BE2C (cell line): ENCODE measurements at regions not wholly inside any gene's neighbourhood (a gene's known extent, or its start where the extent isn't known, plus 50 kb on each side); places are given as distances from the start of the nearest gene placed in this dataset.

Experiments
- DNase-seq: peaks from one replicate; pipeline ENCODE4 v3.0.0-alpha.2; 2020
- H3K27me3 ChIP-seq: fragments of 250-450 bp; sonication (Bioruptor Pico); 2 replicates; pipeline ENCODE4 v1.5.1; 2020; ENCODE audit warnings: mild to moderate bottlenecking
- H3K36me3 ChIP-seq: fragments of 250-450 bp; sonication (Bioruptor Pico); 2 replicates; pipeline ENCODE4 v1.5.1; 2020; ENCODE audit warnings: mild to moderate bottlenecking
- H3K4me1 ChIP-seq: fragments of 250-450 bp; sonication (Bioruptor Pico); 2 replicates; pipeline ENCODE4 v1.5.1; 2020
- H3K4me3 ChIP-seq: 2 replicates; pipeline ENCODE4 v1.5.1; 2011; ENCODE audit warnings: low read depth, low read length
- H3K9me3 ChIP-seq: fragments of 250-450 bp; sonication (Bioruptor Pico); 2 replicates; pipeline ENCODE4 v1.5.1; 2020
- TF ChIP-seq, protein P1 (sequence below): IDR thresholded peaks from 2 replicates; pipeline ENCODE4 v1.5.1; 2012; ENCODE audit warnings: mild to moderate bottlenecking, low read depth, low read length

DNA sequence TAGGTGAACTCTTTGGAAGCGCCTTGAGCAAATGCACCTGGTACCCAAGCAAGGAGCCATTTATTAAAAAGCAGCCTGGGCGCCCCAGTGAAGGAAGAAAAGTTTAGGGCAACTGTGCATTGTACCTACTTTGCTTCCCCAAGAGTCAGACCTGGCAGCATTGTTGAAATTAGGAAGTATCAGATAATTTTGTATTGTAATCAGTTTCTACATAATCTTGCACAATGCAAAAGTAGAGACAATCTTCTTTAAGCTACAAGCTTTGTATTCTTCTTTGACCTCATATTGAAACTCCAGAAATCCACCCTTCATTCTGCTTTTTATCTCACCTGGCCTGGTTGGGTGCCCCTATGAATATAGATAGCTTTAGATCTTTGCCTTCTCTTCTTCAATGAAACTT lies 490.8 kb downstream of the RASEF start:
- no peak for DNase-seq
- TF ChIP-seq, protein P1, sequence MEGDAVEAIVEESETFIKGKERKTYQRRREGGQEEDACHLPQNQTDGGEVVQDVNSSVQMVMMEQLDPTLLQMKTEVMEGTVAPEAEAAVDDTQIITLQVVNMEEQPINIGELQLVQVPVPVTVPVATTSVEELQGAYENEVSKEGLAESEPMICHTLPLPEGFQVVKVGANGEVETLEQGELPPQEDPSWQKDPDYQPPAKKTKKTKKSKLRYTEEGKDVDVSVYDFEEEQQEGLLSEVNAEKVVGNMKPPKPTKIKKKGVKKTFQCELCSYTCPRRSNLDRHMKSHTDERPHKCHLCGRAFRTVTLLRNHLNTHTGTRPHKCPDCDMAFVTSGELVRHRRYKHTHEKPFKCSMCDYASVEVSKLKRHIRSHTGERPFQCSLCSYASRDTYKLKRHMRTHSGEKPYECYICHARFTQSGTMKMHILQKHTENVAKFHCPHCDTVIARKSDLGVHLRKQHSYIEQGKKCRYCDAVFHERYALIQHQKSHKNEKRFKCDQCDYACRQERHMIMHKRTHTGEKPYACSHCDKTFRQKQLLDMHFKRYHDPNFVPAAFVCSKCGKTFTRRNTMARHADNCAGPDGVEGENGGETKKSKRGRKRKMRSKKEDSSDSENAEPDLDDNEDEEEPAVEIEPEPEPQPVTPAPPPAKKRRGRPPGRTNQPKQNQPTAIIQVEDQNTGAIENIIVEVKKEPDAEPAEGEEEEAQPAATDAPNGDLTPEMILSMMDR = no peak
- no peaks in the 10 kb centered on the region for H3K27me3 ChIP-seq
- no peaks in the 10 kb centered on the region for H3K4me1 ChIP-seq
- H3K9me3 ChIP-seq = no peaks in the 10 kb centered on the region
- no peaks in the 10 kb centered on the region for H3K36me3 ChIP-seq
- H3K4me3 ChIP-seq = no peak overlapping the region

DNA sequence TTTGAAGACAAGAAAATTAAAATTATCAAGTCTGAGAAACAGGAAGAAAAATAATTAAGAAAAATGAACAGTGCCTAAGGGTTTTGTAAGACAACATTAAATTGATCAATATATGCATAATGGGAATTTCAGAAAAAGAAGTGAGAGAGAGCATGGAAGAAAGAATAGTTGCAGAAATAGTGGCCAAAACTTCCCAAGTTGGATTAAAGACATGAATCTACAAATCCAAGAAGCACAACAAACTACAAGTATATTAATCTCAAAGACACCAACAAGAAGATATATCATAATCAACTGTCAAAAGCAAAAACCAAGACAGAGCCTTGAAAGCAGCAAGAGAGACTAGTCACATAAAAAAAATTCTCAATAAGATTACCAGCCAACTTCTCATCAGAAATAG lies 488.0 kb downstream of the RASEF start:
- H3K36me3 ChIP-seq = no peaks in the 10 kb centered on the region
- no peaks in the 10 kb centered on the region for H3K27me3 ChIP-seq
- no peaks in the 10 kb centered on the region for H3K4me1 ChIP-seq
- H3K4me3 ChIP-seq = no peak overlapping the region
- TF ChIP-seq, protein P1 = no peak
- H3K9me3 ChIP-seq = no peaks in the 10 kb centered on the region
- DNase-seq = no peak

DNA sequence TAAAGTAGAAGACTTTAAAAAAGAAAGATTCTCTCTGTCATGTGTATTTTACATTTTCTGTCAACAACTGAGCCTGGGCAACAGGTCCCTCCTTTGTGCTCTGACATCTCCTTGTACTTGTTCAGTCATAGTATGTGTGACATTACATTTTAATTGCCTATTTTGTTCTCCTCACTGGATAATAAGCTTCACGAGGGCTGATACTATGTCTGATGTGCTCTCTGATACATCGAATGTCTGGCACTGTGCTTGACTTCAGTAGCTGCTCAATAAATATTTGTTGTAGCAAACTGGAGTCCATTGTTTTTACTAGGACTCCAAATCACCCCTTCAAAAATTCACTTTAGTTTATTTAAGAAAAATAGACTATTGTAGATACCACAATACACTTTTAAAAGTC lies 482.0 kb downstream of the RASEF start:
- TF ChIP-seq, protein P1 = no peak

DNA sequence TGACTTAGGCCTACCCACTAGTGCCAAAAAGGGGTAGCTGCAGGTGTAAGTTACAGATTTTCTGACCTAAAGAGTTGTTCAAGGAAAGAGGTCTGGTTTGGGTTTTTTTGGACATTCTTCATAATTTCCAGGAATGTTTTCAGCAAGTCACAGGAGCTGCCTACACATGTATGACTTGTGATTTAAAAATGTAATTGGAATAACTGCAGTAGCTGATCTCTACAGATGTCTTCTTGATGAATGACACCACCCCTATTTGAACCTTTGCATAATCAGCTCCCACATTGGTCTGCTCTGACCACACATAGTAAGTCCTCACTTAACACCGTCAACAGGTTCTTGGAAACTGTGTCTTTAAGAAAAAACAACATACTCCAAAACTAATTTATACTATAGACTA lies 481.4 kb downstream of the RASEF start:
- Histone ChIP-seq H3K36me3 (no peaks in the 10 kb centered on the region), H3K4me3 (no peak overlapping the region), H3K9me3 (no peaks in the 10 kb centered on the region), H3K4me1 (peaks cover 6% of the 10 kb centered on the region), H3K27me3 (no peaks in the 10 kb centered on the region)
- TF ChIP-seq, protein P1 = no peak
- no peak for DNase-seq

More for the DNA sequence above, 482.0 kb downstream of the RASEF start:
- DNase-seq = no peak
- peaks cover 6% of the 10 kb centered on the region for H3K4me1 ChIP-seq
- H3K27me3 ChIP-seq = no peaks in the 10 kb centered on the region
- H3K36me3 ChIP-seq = no peaks in the 10 kb centered on the region
- H3K9me3 ChIP-seq = no peaks in the 10 kb centered on the region
- no peak overlapping the region for H3K4me3 ChIP-seq

DNA sequence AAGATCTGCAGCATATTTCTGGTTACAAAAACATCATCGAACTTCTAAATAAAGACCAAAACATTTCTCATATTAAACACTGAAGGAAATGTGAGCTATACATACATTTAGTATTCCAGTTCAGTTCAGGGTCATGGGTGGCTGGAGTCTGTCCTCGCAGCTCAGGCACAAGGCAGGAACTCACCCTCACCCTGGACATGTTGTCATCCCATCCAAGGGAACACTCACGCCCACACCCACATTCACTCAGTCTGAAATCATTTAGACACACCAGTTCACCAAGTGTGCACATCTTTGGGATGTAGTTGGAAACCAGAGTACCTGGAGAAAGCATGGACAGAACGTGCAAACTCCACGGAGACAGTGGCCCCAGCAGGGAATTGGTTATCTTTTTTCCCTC lies 481.0 kb downstream of the RASEF start:
- Histone ChIP-seq H3K27me3 (no peaks in the 10 kb centered on the region), H3K4me1 (peaks cover 6% of the 10 kb centered on the region), H3K4me3 (no peak overlapping the region), H3K36me3 (no peaks in the 10 kb centered on the region), H3K9me3 (no peaks in the 10 kb centered on the region)
- TF ChIP-seq, protein P1 = no peak
- no peak for DNase-seq

DNA sequence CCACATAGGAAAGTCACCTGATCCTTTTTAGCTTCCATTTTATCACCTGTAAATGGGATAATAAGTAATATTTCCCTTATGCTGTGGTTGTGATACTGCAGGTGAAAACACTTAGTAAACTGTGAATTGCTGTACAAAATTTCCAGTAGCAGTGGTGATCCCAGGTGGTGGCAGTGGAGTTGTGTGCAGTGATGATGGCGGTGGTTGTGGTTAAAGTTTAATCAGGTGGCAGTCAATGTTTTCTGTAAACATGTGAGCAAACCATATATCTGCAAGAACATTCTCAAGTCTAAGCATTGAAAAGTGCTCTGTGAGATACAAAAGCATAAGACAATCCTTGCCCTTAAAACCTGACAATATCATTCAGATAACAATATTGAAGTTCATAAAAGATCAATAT lies 480.2 kb downstream of the RASEF start:
- DNase-seq = no peak
- H3K9me3 ChIP-seq = no peaks in the 10 kb centered on the region
- H3K27me3 ChIP-seq = no peaks in the 10 kb centered on the region
- H3K4me3 ChIP-seq = no peak overlapping the region
- TF ChIP-seq, protein P1 = no peak
- H3K4me1 ChIP-seq = peaks cover 6% of the 10 kb centered on the region
- H3K36me3 ChIP-seq = no peaks in the 10 kb centered on the region
